MM.1S (cell line): ENCODE measurements at regions not wholly inside any gene's neighbourhood (a gene's known extent, or its start where the extent isn't known, plus 50 kb on each side); places are given as distances from the start of the nearest gene placed in this dataset.

Experiments used
- DNase-seq: peaks from one replicate; pipeline ENCODE4 v3.0.0-alpha.2; 2015
- H2AFZ ChIP-seq: fragments of 300-600 bp; sonication (generic); 2 replicates; pipeline ENCODE4 v1.6.0; 2016; ENCODE audit warnings: antibody characterized with exemption, low read length
- H3F3A ChIP-seq: fragments of 300-600 bp; sonication (generic); 2 replicates; pipeline ENCODE4 v1.6.1; 2016; ENCODE audit warnings: mild to moderate bottlenecking, antibody characterized with exemption, low read length, moderate library complexity, mixed read lengths; ENCODE audit not compliant: insufficient read depth
- H3K27ac ChIP-seq: fragments of 300-600 bp; sonication (generic); 2 replicates; pipeline ENCODE4 v1.5.1; 2016; ENCODE audit warnings: mild to moderate bottlenecking, low read length
- H3K27me3 ChIP-seq: fragments of 300-600 bp; sonication (generic); replicated peaks from 2 replicates; pipeline ENCODE4 v1.6.0; 2016; ENCODE audit warnings: low read length; ENCODE audit not compliant: insufficient read depth
- H3K36me3 ChIP-seq: fragments of 300-600 bp; sonication (generic); replicated peaks from 2 replicates; pipeline ENCODE4 v1.6.1; 2016; ENCODE audit warnings: mild to moderate bottlenecking, low read length, mixed read lengths; ENCODE audit not compliant: insufficient read depth
- H3K4me1 ChIP-seq: fragments of 300-600 bp; sonication (generic); 2 replicates; pipeline ENCODE4 v1.6.1; 2016; ENCODE audit warnings: low read length, mixed read lengths
- H3K4me2 ChIP-seq: fragments of 300-600 bp; sonication (generic); 2 replicates; pipeline ENCODE4 v1.6.0; 2016; ENCODE audit warnings: low read depth, low read length
- H3K4me3 ChIP-seq: fragments of 300-600 bp; sonication (generic); 2 replicates; pipeline ENCODE4 v1.5.1; 2016; ENCODE audit warnings: low read length, mixed read lengths
- H3K79me2 ChIP-seq: fragments of 300-600 bp; sonication (generic); 2 replicates; pipeline ENCODE4 v1.6.1; 2016; ENCODE audit warnings: mixed run types, low read length, mixed read lengths
- H3K9ac ChIP-seq: fragments of 300-600 bp; sonication (generic); 2 replicates; pipeline ENCODE4 v1.6.1; 2016; ENCODE audit warnings: low read length, mixed read lengths
- H3K9me2 ChIP-seq: fragments of 300-600 bp; sonication (generic); replicated peaks from 2 replicates; pipeline ENCODE4 v1.6.1; 2016; ENCODE audit warnings: mild to moderate bottlenecking, low read length, mixed read lengths; ENCODE audit not compliant: insufficient read depth
- H3K9me3 ChIP-seq: fragments of 300-600 bp; sonication (generic); replicated peaks from 2 replicates; pipeline ENCODE4 v1.6.1; 2016; ENCODE audit warnings: mild to moderate bottlenecking, low read length, mixed read lengths; ENCODE audit not compliant: insufficient read depth
- H4K20me1 ChIP-seq: fragments of 300-600 bp; sonication (generic); 2 replicates; pipeline ENCODE4 v1.6.1; 2016; ENCODE audit warnings: mild to moderate bottlenecking, low read length, moderate library complexity, mixed read lengths; ENCODE audit not compliant: insufficient read depth
- CTCF ChIP-seq: fragments of 300-600 bp; sonication (generic); IDR thresholded peaks from 2 replicates; pipeline ENCODE4 v1.5.1; 2016; ENCODE audit warnings: antibody characterized with exemption, low read length, mixed read lengths
- EZH2 ChIP-seq: fragments of 300-600 bp; sonication (generic); optimal IDR thresholded peaks from 2 replicates; pipeline ENCODE3; 2017; ENCODE audit warnings: low read depth, mild to moderate bottlenecking, antibody characterized with exemption, low read length, mixed read lengths
- EZH2phosphoT487 ChIP-seq: fragments of 300-600 bp; sonication (generic); IDR thresholded peaks from 2 replicates; pipeline ENCODE4 v1.6.1; 2018; ENCODE audit warnings: antibody characterized with exemption, low read length

- H3K4me3 ChIP-seq, result no peak overlapping the region
- no peaks in the 10 kb centered on the region for H3K9me3 ChIP-seq
- H3K4me1 ChIP-seq, result no peaks in the 10 kb centered on the region
- H3K79me2 ChIP-seq, result no peaks in the 10 kb centered on the region
- no peak overlapping the region for H3K27ac ChIP-seq
- H3K4me2 ChIP-seq, result no peak overlapping the region
- DNase-seq, result no peak
- no peaks in the 10 kb centered on the region for H3K36me3 ChIP-seq
- no peaks in the 10 kb centered on the region for H3F3A ChIP-seq
- TF ChIP-seq EZH2phosphoT487 (no peak), EZH2 (no peak)
- no peaks in the 10 kb centered on the region for H3K9me2 ChIP-seq
- no peaks in the 10 kb centered on the region for H4K20me1 ChIP-seq
- H2AFZ ChIP-seq, result no peak overlapping the region
- no peak overlapping the region for H3K9ac ChIP-seq
- peaks cover 16% of the 10 kb centered on the region for H3K27me3 ChIP-seq
Observed at GRCh38 chr2:120909102-120909501, 173.4 kb downstream of the GLI2 start.

DNA sequence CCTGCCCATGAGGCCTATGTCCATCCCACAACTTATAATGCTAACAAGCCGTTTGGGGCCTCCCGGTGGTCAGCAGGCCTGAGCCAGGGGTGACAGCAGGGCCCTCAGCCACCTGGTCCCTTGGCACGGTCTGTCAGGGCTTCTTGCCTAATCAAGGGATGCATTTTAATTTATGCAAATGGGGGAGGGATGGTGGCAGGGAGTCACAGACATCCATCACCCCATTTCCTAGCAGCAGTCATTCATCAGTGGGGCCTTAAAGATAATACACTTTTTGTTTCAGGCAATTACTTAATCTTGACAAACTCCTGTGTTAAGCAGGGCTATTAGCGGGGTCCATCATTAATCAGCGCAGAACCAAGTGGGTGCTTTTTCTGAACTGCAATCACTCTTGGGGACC, 174.5 kb downstream of the GLI2 start:
- Histone ChIP-seq H2AFZ (no peak overlapping the region), H3K27me3 (peaks cover 16% of the 10 kb centered on the region), H3K9me3 (no peaks in the 10 kb centered on the region), H3K4me3 (no peak overlapping the region), H3F3A (no peaks in the 10 kb centered on the region), H3K9ac (no peak overlapping the region), H3K4me2 (no peak overlapping the region), H3K4me1 (no peaks in the 10 kb centered on the region), H3K79me2 (no peaks in the 10 kb centered on the region), H3K36me3 (no peaks in the 10 kb centered on the region), H3K27ac (no peak overlapping the region), H3K9me2 (no peaks in the 10 kb centered on the region), H4K20me1 (no peaks in the 10 kb centered on the region)
- DNase-seq, result no peak
- TF ChIP-seq EZH2 (no peak), CTCF (no peak), EZH2phosphoT487 (no peak)

DNA sequence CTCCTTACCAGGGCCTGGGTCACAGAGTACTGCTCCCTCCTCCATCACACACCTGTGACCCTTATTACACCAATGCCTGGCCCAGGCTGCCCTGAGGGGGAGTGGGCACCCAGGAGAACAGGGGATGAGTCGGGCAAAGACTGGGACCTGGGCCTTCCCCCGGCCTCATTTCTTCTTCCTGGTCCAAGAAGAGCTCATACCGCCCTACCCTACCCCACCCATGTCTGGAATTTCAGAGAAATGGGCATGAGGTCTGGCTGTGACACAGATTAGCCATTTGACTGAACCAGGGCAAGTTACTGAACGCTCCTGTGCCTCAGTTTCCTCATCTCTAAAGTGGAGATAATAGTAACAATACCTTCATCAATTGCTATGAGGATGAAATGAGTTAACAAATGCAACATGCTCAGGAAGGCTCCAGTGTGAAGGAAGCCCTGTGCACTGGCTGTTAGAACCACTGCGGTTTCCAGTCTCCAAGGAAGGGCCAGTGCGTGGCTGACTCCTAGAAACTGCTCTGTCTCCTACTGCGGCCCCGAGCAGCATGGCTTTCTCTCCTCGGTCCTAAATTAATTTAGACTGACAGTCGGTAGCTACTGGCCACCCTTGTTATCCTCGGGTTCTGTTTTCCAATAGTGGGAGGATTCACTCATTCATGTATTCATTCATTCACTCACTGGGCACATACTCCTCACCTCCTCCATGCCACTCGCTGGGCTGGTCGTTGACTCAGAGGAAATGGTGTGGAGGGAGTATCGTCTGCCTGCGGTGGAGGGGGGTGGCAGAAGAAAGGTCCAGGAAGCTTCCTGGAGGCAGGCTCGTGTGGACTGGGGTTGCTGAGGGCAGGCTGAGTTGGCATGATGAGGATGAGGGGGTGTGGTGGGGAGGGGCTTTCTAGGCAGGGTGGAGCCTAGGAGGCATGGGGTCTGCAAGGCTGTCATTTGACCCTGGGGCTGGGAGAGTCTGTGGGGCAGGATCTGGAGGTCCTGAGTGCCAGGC, 175.6 kb downstream of the GLI2 start:
- Histone ChIP-seq H3K79me2 (no peaks in the 10 kb centered on the region), H3K27ac (no peak overlapping the region), H3K9ac (no peak overlapping the region), H3K4me1 (no peaks in the 10 kb centered on the region), H3K27me3 (peaks cover 16% of the 10 kb centered on the region), H3K4me2 (no peak overlapping the region), H4K20me1 (no peaks in the 10 kb centered on the region), H3K4me3 (no peak overlapping the region), H3F3A (no peaks in the 10 kb centered on the region), H3K9me3 (no peaks in the 10 kb centered on the region), H2AFZ (no peak overlapping the region), H3K36me3 (no peaks in the 10 kb centered on the region), H3K9me2 (no peaks in the 10 kb centered on the region)
- DNase-seq, result no peak
- no peak for TF ChIP-seq EZH2phosphoT487
- no peak for TF ChIP-seq CTCF
- TF ChIP-seq EZH2, result no peak
